ENCODE measurements at regions not wholly inside any gene's neighbourhood (a gene's known extent, or its start where the extent isn't known, plus 50 kb on each side); places are given as distances from the start of the nearest gene placed in this dataset.
"Not testable (repeated sequence)": the region's sequence is repeated elsewhere in the genome, so short reads cannot be mapped to it uniquely, and the experiment has no call there.

- DNase-seq = no peak
These were observed 718.7 kb upstream of the SGO1 start for GRCh38 chr3:20904671-20905070.

GRCh38 chr3:20898962-20899361 is 713.0 kb upstream of the SGO1 start:
- DNase-seq = no peak

GRCh38 chr3:20890111-20890519 is 704.1 kb upstream of the SGO1 start:
- no peak for DNase-seq

- peak; percentile 6 for DNase-seq
These were observed 692.7 kb upstream of the SGO1 start for GRCh38 chr3:20878691-20879090.

- no peak for DNase-seq
These were observed 687.2 kb upstream of the SGO1 start for GRCh38 chr3:20873235-20873634.

GRCh38 chr3:20870106-20870899 is 684.3 kb upstream of the SGO1 start:
- no peak for DNase-seq

- DNase-seq = no peak
These were observed 679.8 kb upstream of the SGO1 start for GRCh38 chr3:20865803-20866202.

- no peak for DNase-seq
These were observed 675.4 kb upstream of the SGO1 start for GRCh38 chr3:20861454-20861853.

GRCh38 chr3:20857636-20858035 is 671.6 kb upstream of the SGO1 start:
- DNase-seq = no peak

- no peak for DNase-seq
These were observed 667.9 kb upstream of the SGO1 start for GRCh38 chr3:20853890-20854289.

GRCh38 chr3:20852712-20853111 is 666.7 kb upstream of the SGO1 start:
- no peak for DNase-seq

GRCh38 chr3:20849975-20850374 is 664.0 kb upstream of the SGO1 start:
- DNase-seq = no peak

GRCh38 chr3:20846832-20847231 is 660.8 kb upstream of the SGO1 start:
- no peak for DNase-seq

- DNase-seq = peak; percentile 53
These were observed 660.1 kb upstream of the SGO1 start for GRCh38 chr3:20846066-20846465.

- no peak for DNase-seq
These were observed 658.8 kb upstream of the SGO1 start for GRCh38 chr3:20844851-20845250.

- DNase-seq = no peak
These were observed 656.8 kb upstream of the SGO1 start for GRCh38 chr3:20842594-20843436.

GRCh38 chr3:20842002-20842401 is 656.0 kb upstream of the SGO1 start:
- DNase-seq = no peak

GRCh38 chr3:20837676-20838302 is 651.8 kb upstream of the SGO1 start:
- DNase-seq = peak; percentile 31

- DNase-seq = no peak
These were observed 650.8 kb upstream of the SGO1 start for GRCh38 chr3:20836801-20837200.

- no peak for DNase-seq
These were observed 647.0 kb upstream of the SGO1 start for GRCh38 chr3:20832963-20833362.

- DNase-seq = no peak
These were observed 636.2 kb upstream of the SGO1 start for GRCh38 chr3:20822251-20822650.

GRCh38 chr3:20820872-20821271 is 634.9 kb upstream of the SGO1 start:
- not testable (repeated sequence) for DNase-seq

- DNase-seq = no peak
These were observed 625.6 kb upstream of the SGO1 start for GRCh38 chr3:20811631-20812030.

GRCh38 chr3:20811006-20811405 is 625.0 kb upstream of the SGO1 start:
- no peak for DNase-seq
